NT2/D1 (cell line): ENCODE measurements at regions not wholly inside any gene's neighbourhood (a gene's known extent, or its start where the extent isn't known, plus 50 kb on each side); places are given as distances from the start of the nearest gene placed in this dataset.

Source experiments
- SUZ12 ChIP-seq: IDR thresholded peaks from 2 replicates; pipeline ENCODE4 v1.6.1; 2011; ENCODE audit not compliant: insufficient read length, insufficient read depth; ENCODE audit errors: extremely low read depth
- YY1 ChIP-seq: IDR thresholded peaks from 2 replicates; pipeline ENCODE4 v1.6.1; 2011; ENCODE audit not compliant: insufficient read length, insufficient read depth
- ZNF274 ChIP-seq: IDR thresholded peaks from 2 replicates; pipeline ENCODE4 v1.6.1; 2011; ENCODE audit warnings: mild to moderate bottlenecking, low read depth, low read length

GRCh38 chr1:237976331-237976730 is 85.6 kb upstream of the ZP4 start:
- TF ChIP-seq ZNF274 (no peak), YY1 (no peak), SUZ12 (no peak)
